HG02642 (cell line): ENCODE measurements at regions not wholly inside any gene's neighbourhood (a gene's known extent, or its start where the extent isn't known, plus 50 kb on each side); places are given as distances from the start of the nearest gene placed in this dataset.
"Not testable (repeated sequence)": the region's sequence is repeated elsewhere in the genome, so short reads cannot be mapped to it uniquely, and the experiment has no call there.

Experiments used
- ATAC-seq: cut with Tn5 transposase; IDR thresholded peaks from one replicate; pipeline ENCODE4 v1.9.1; 2021; ENCODE audit warnings: mild to moderate bottlenecking; ENCODE audit not compliant: unreplicated experiment, poor library complexity

- ATAC-seq = no peak
Measured at GRCh38 chrX:95949588-95949987, 735.1 kb upstream of the DIAPH2 start.

- ATAC-seq = no peak
Measured at GRCh38 chrX:95950679-95951078, 734.0 kb upstream of the DIAPH2 start.

- no peak for ATAC-seq
Measured at GRCh38 chrX:95953564-95953963, 731.1 kb upstream of the DIAPH2 start.

GRCh38 chrX:95956745-95957144 lies 727.9 kb upstream of the DIAPH2 start:
- ATAC-seq = no peak

- not testable (repeated sequence) for ATAC-seq
Measured at GRCh38 chrX:95973456-95974095, 711.1 kb upstream of the DIAPH2 start.

- ATAC-seq = no peak
Measured at GRCh38 chrX:95974096-95974470, 710.6 kb upstream of the DIAPH2 start.

GRCh38 chrX:95974890-95975289 lies 709.8 kb upstream of the DIAPH2 start:
- no peak for ATAC-seq

GRCh38 chrX:95995583-95995982 lies 689.1 kb upstream of the DIAPH2 start:
- no peak for ATAC-seq

GRCh38 chrX:95996294-95996693 lies 688.3 kb upstream of the DIAPH2 start:
- ATAC-seq = no peak

- no peak for ATAC-seq
Measured at GRCh38 chrX:96002431-96002830, 682.2 kb upstream of the DIAPH2 start.

- ATAC-seq = no peak
Measured at GRCh38 chrX:96004386-96004785, 680.3 kb upstream of the DIAPH2 start.

GRCh38 chrX:96006281-96006680 lies 678.4 kb upstream of the DIAPH2 start:
- no peak for ATAC-seq

GRCh38 chrX:96027407-96027806 lies 657.2 kb upstream of the DIAPH2 start:
- ATAC-seq = no peak

- ATAC-seq = no peak
Measured at GRCh38 chrX:96052078-96052477, 632.6 kb upstream of the DIAPH2 start.

GRCh38 chrX:96081891-96082290 lies 602.8 kb upstream of the DIAPH2 start:
- ATAC-seq = no peak

- ATAC-seq = no peak
Measured at GRCh38 chrX:96094616-96095015, 590.0 kb upstream of the DIAPH2 start.

GRCh38 chrX:96098471-96098870 lies 586.2 kb upstream of the DIAPH2 start:
- ATAC-seq = no peak

- no peak for ATAC-seq
Measured at GRCh38 chrX:96102997-96103396, 581.6 kb upstream of the DIAPH2 start.

- ATAC-seq = no peak
Measured at GRCh38 chrX:96112689-96113088, 572.0 kb upstream of the DIAPH2 start.

- no peak for ATAC-seq
Measured at GRCh38 chrX:96126182-96126581, 558.5 kb upstream of the DIAPH2 start.

GRCh38 chrX:96128058-96128457 lies 556.6 kb upstream of the DIAPH2 start:
- not testable (repeated sequence) for ATAC-seq

- no peak for ATAC-seq
Measured at GRCh38 chrX:96140796-96141195, 543.8 kb upstream of the DIAPH2 start.

- ATAC-seq = no peak
Measured at GRCh38 chrX:96147681-96148080, 537.0 kb upstream of the DIAPH2 start.
